SK-N-DZ (cell line): ENCODE measurements at regions not wholly inside any gene's neighbourhood (a gene's known extent, or its start where the extent isn't known, plus 50 kb on each side); places are given as distances from the start of the nearest gene placed in this dataset.

Experiments
- DNase-seq: peaks from one replicate; pipeline ENCODE4 v3.0.0-alpha.2; 2015; ENCODE audit warnings: low spot score

GRCh38 chr6:81242624-81243023 is 509.9 kb downstream of the TENT5A start:
- no peak for DNase-seq

- DNase-seq = no peak
These were observed 511.1 kb downstream of the TENT5A start for GRCh38 chr6:81241126-81242041.

- DNase-seq = peak; percentile 73
These were observed 514.1 kb downstream of the TENT5A start for GRCh38 chr6:81238390-81238789.

DNA sequence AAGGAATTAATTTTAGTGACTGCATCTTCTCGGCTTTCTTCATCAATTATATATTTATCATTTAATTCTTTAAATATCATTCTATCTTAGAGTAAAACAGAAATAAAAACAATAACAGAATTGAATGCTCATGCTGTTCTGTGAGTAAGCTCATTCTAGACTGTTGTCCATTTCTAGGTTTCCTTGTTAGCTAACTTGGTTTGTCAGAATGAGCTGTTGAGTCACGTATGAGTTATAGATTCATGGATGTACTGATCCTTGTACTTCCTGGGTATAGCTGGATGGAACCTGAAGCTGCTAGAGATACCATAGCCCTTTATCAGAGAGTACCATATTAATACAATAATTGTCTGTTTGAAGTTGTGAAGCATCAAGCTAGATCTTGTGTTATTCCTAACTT is 515.3 kb downstream of the TENT5A start:
- no peak for DNase-seq

- no peak for DNase-seq
These were observed 517.0 kb downstream of the TENT5A start for GRCh38 chr6:81235512-81235911.

- DNase-seq = no peak
These were observed 518.5 kb downstream of the TENT5A start for GRCh38 chr6:81233990-81234389.

GRCh38 chr6:81228912-81229555 is 523.4 kb downstream of the TENT5A start:
- peak; percentile 88 for DNase-seq

DNA sequence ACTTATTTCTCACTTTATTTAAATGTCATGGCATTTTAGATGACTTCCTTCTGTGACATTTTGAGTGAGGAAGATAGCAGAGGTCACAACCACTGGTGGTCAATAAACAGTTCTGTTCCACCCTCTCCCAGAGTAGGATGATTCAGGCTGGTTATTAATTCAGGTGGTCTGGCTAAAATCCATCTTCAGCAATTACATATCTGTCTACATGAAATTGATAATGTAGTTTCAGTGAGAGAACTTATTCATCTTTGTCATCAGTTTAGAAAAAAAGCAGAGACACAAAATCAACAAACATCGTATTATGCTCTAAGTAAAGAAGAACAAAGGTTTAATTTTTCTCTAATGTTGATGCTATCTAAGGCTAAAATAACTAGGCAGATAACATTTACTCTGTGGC is 525.5 kb downstream of the TENT5A start:
- peak; percentile 89 for DNase-seq

DNA sequence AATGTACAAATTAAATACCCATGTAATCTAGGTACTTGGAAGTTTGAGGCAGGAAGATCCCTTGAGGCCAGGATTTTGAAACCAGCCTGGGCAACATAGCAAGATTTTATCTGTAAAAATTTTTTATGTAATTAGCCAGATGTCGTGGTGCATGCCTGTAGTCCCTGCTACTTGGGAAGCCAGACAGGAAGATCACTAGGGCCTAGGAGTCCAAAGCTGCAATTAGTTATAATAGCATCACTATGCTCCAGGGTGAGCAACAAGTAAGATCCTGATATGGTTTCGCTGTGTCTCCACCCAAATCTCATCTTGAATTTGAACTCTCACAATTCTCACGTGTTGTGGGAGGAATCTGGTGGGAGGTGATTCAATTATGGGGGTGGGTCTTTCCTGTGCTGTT is 535.8 kb downstream of the TENT5A start:
- DNase-seq = peak; percentile 70

GRCh38 chr6:81215092-81215432 is 537.4 kb downstream of the TENT5A start:
- DNase-seq = no peak

- DNase-seq = no peak
These were observed 537.9 kb downstream of the TENT5A start for GRCh38 chr6:81214414-81215091.

DNA sequence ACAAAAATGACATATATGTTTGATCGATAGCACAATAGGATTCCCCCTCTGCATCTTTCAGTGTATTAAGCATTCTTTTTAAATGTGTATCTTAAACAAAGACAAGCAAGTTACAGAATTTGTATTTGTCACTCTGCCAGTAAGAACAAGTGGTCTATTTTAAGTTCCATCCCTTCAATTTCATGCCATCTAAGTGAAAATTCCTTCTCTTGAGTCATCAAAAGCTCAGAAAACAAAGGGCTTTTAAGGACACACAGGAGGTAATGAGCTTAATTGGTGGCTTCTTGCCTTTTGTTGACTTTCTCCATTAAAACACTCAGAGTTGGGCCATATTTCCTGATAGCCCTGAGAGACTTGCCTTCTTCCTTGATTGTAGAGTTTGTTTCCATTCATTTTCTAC is 547.8 kb downstream of the TENT5A start:
- DNase-seq = no peak

- DNase-seq = no peak
These were observed 558.1 kb downstream of the TENT5A start for GRCh38 chr6:81194374-81194773.

DNA sequence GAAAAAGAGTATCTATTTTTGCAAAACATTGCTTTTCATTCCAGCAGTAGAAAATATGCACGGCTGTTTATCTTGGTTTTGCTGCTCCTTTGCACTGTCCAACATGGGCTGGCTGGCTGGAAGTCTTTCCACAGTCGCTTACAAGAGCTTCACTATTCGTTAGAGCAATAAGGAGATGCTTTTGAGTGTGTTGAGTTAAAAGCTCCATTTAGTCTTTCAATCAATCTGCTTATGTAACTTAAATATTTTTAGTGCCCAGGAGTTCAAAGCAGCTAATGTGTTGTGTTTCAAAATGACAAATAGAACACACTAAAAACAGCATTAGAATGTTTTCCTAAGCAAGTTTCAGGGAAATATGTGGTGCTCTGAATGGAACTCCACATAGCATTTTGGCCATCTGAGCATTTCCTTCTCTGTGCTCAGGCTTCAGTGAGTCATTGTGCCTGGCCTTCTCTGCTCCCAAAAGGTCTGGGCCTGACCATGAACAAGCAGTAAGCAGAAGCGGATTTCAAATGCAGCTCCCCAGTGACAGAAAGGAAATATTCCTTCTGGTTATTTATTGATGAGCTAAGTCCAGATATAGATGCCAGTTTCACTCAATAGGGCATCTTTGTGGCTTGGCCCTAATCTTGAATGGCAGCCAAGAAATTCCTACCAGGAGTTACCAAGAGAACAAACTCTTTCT is 580.3 kb downstream of the TENT5A start:
- DNase-seq = no peak

DNA sequence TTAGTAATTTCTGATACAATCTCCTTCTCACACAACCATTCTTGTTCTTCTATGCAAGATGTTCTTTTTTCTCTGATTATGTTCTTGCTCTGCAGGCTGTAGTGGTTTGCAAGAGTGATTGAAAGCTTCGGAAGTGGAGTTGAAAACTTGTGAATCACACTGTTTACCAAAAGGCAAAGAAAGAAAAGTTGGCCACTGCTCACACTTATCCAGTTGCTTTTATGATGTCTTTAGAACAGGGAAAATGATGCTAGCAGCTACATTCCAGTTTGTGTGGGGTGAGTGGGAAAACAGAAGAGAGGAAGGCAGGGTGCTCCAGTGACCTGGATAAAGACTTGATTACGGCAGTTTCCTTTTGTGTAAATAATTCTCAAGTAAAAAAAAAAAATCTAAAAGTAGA is 583.3 kb downstream of the TENT5A start:
- DNase-seq = no peak

- no peak for DNase-seq
These were observed 585.7 kb downstream of the TENT5A start for GRCh38 chr6:81166770-81167169.

DNA sequence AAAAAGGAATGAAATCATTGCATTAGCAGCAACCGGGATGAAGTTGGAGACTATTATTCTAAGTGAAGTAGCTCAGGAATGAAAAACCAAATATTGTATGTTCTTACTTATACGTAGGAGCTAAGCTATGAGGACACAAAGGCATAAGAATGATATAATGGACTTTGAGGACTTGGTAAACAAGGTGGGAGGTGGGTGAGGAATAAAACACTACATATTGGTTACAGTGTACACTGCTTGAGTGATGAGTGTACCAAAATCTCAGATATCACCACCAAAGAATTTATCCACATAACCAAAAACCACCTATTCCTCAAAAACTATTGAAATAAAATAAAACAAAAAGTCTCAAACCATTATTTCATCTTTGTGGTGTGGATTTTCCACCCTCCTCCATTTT is 593.5 kb downstream of the TENT5A start:
- no peak for DNase-seq

DNA sequence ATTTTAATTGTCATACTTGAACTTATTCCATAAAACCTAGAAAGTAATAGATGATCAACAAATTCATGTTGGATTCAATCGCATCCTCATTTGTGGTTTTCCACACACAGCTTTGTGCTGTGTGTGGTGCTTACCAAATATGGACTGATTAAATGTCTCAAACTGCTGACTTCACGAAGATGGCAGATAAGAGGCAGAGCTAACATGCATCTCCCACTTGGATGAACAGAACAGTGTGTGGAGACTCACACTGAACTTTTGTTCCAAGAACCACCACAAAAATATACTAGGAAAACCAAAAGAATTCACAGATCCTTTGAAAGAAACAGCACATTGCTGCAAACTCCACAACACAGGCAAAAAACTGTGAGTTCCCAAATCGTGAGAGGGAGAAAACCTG is 603.7 kb downstream of the TENT5A start:
- peak; percentile 62 for DNase-seq

- DNase-seq = no peak
These were observed 607.0 kb downstream of the TENT5A start for GRCh38 chr6:81145506-81145905.

GRCh38 chr6:81144346-81144745 is 608.1 kb downstream of the TENT5A start:
- DNase-seq = no peak

GRCh38 chr6:81138236-81138635 is 614.2 kb downstream of the TENT5A start:
- DNase-seq = no peak

GRCh38 chr6:81130969-81131368 is 621.5 kb downstream of the TENT5A start:
- no peak for DNase-seq
